AG08396 (cell line): ENCODE measurements at regions not wholly inside any gene's neighbourhood (a gene's known extent, or its start where the extent isn't known, plus 50 kb on each side); places are given as distances from the start of the nearest gene placed in this dataset.
"Not testable (repeated sequence)": the region's sequence is repeated elsewhere in the genome, so short reads cannot be mapped to it uniquely, and the experiment has no call there.

Source experiments
- DNase-seq: peaks from one replicate; pipeline ENCODE4 v3.0.0; 2012; ENCODE audit warnings: low spot score, mixed read lengths

- no peak for DNase-seq
These were observed 60.0 kb upstream of the TNFAIP3 start for GRCh38 chr6:137806914-137807682.

GRCh38 chr6:137808191-137808590 is 58.9 kb upstream of the TNFAIP3 start:
- DNase-seq = peak; percentile 41

- DNase-seq = no peak
These were observed 58.2 kb upstream of the TNFAIP3 start for GRCh38 chr6:137808836-137809315.

DNA sequence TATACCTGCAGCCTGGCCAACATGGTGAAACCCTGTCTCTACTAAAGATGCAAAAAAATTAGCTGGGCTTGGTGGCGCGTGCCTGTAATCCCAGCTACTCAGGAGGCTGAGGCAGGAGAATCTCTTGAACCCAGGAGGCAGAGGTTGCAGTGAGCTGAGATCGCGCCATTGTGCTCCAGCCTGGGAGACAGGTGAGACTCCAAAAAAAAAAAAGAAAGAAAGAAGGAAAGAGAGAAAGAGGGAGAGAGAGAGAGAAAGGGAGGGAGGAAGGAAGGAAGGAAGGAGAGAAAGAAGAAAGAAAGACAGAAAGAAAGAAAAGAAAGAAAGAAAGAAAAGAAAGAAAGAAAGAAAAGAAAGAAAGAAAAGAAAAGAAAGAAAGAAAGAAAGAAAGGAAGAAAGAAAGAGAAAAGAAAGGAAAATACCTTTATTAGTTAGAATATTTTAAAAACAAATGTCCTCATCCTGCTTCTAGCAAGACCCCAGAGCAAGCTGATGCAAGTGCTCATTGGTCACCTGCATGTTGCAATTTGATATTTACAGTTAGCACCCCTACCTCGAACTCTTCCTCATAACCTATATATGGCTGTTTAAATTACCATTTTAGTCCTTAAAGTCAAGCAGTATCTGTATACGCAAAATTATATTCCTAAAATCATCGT is 57.0 kb upstream of the TNFAIP3 start:
- not testable (repeated sequence) for DNase-seq

- DNase-seq = no peak
These were observed 56.4 kb upstream of the TNFAIP3 start for GRCh38 chr6:137810554-137811120.

GRCh38 chr6:137811121-137811915 is 55.7 kb upstream of the TNFAIP3 start:
- peak; percentile 24 for DNase-seq

- DNase-seq = no peak
These were observed 55.0 kb upstream of the TNFAIP3 start for GRCh38 chr6:137811916-137812553.

DNA sequence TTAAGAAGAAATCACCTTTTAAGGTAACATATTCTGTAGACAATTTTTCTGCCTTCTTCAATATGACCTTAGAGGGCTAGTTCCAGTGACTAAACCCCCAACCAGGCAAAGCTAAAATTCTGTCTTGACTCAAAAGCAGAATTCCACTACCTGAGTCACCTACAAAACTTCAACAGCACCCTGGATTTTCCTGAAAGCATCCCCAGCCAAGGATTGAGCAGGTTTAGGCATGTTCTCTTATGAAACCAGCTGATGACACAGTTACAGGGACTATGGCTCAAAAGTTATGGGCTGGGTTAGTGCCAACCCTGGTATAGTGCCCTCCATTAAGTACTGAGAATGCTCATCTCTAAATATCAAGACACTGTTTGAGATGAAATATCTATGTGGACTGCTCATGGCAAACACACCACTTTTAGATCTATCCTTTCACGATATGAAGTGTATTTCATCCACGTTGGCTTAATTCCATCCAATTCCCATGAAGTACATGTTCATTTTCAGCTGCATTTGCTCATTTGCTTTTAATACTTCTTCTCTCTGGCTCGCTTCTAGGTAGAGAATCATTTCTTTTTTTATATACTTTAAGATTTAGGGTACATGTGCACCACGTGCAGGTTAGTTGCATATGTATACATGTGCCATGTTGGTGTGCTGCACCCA is 53.6 kb upstream of the TNFAIP3 start:
- no peak for DNase-seq

- DNase-seq = not testable (repeated sequence)
These were observed 53.0 kb upstream of the TNFAIP3 start for GRCh38 chr6:137814030-137814429.

GRCh38 chr6:137815692-137816091 is 51.4 kb upstream of the TNFAIP3 start:
- DNase-seq = no peak

- no peak for DNase-seq
These were observed 50.9 kb upstream of the TNFAIP3 start for GRCh38 chr6:137816133-137816579.

DNA sequence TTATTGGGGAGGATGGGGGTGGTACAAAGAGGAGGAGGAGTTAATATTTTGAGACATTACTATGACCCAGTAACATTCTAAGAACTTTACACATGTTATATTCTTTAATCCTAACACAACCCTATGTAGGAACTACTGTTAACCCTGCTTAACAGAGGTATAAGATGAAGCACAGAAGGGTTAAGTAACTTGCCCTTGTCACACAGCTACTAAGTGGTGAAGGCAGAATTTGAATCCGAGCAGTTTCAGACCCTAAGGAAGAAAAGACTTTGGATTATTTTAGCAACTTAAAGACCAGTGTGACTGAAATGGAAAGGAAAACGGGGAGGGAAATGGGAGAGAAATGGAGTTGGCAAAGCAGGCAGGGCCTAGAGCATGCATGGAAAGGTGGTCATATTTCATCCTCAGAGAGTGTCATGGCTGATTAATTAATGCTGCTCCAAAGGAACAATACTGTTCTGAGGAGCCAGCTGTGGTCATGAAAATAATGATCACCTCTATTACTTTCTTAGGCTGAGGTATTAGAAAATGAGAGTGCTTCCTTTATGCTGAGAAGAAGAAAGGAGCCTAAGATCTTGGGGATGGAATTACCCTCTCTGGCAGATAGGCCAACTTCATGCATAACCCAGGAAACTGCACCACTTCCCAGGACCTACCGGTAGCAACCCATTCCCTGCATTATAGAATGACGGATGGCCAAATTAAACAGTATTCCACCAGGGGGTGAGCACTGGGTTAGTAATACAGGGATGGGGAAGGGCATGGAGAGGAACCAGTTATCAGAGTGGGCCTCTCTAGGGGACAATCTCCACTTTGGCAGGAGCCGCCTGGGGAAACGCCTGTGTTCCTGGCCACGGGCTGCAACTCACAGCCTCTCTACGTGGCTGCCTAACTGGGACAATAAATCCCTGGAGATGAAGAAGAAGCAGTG is 50.1 kb upstream of the TNFAIP3 start:
- no peak for DNase-seq
